Ovary (tissue), 3 donors: ENCODE measurements at regions not wholly inside any gene's neighbourhood (a gene's known extent, or its start where the extent isn't known, plus 50 kb on each side); places are given as distances from the start of the nearest gene placed in this dataset.
"Not testable (repeated sequence)": the region's sequence is repeated elsewhere in the genome, so short reads cannot be mapped to it uniquely, and the experiment has no call there.

Experiments used
- CTCF ChIP-seq, 3 donors: fragments of 450-650 bp in 2 of 3; fragments of 200-600 bp in 1 of 3; IDR thresholded peaks; one replicate each; pipeline versions ENCODE4 v1.5.1 to v1.8.0; 2016 to 2022; ENCODE audit warnings: antibody characterized with exemption in 3 of 3, mild to moderate bottlenecking in 1 of 3
- EP300 ChIP-seq: sonication (generic); formaldehyde crosslinking; IDR thresholded peaks from one replicate; pipeline ENCODE4 v1.6.1; 2017; ENCODE audit warnings: antibody characterized with exemption
- POLR2A ChIP-seq: fragments of 450-650 bp; IDR thresholded peaks from one replicate; pipeline ENCODE4 v1.6.1; 2017; ENCODE audit warnings: antibody characterized with exemption, mild to moderate bottlenecking, moderate library complexity
- donor health status: DM: no; HTN: no; CAD: no.

- TF ChIP-seq CTCF (IDR thresholded peaks at IDR 0.05); POLR2A; EP300: not testable (repeated sequence)
Measured at GRCh38 chr21:8778323-8779085, 1742.9 kb upstream of the TPTE start.
